Activated naive CD4-positive, alpha-beta T cell treated with anti-CD3 and anti-CD28 coated beads, Interleukin-2, amount 10 ng/mL, durations not matched to agents 7 days and 5 days (primary cell): ENCODE measurements at regions not wholly inside any gene's neighbourhood (a gene's known extent, or its start where the extent isn't known, plus 50 kb on each side); places are given as distances from the start of the nearest gene placed in this dataset.

ENCODE experiments used
- CTCF ChIA-PET: fragments of 350-600 bp; sonication (Branson Sonifier 250); formaldehyde crosslinking; loops from one replicate; lab custom pipeline; 2021; ENCODE audit warnings: antibody characterized with exemption; lab: Charles Lee
- DNase-seq: peaks from one replicate; pipeline ENCODE4 v3.0.0-alpha.2; 2020
- H3K27ac Mint-ChIP-seq: one replicate; pipeline ENCODE4 v1.8.0; 2021; ENCODE audit warnings: mild to moderate bottlenecking, moderate library complexity, mixed read lengths
- H3K27me3 Mint-ChIP-seq: one replicate; pipeline ENCODE4 v1.8.0; 2021; ENCODE audit warnings: mild to moderate bottlenecking, mixed read lengths
- H3K36me3 Mint-ChIP-seq: one replicate; pipeline ENCODE4 v1.8.0; 2021; ENCODE audit warnings: mixed read lengths
- H3K4me1 Mint-ChIP-seq: one replicate; pipeline ENCODE4 v1.8.0; 2021; ENCODE audit warnings: mixed read lengths
- H3K4me3 Mint-ChIP-seq: one replicate; pipeline ENCODE4 v1.8.0; 2021; ENCODE audit warnings: mild to moderate bottlenecking, moderate library complexity, mixed read lengths
- H3K9me3 Mint-ChIP-seq: one replicate; pipeline ENCODE4 v1.8.0; 2021; ENCODE audit warnings: mixed read lengths

DNA sequence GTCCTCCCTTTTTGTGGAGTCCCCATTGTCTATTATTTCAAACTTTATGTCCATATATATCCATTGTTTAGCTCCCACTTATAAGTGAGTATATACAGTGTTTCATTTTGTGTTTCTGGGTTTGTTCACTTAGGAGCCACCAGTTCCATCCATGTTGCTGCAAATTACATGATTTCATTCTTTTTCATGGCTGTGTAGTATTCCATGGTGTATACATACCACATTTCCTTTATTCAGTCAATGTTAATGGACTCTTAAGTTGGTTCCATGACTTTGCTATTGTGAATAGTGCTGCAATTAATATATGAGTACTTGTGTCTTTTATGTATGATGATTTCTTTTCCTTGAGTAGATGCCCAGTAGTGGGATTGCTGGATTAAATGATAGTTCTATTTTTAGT is 329.1 kb downstream of the AR start:
- Mint-ChIP-seq H3K27me3 (no peaks in the 10 kb centered on the region), H3K4me1 (no peaks in the 10 kb centered on the region), H3K9me3 (peaks cover 2% of the 10 kb centered on the region), H3K4me3 (no peak overlapping the region), H3K27ac (no peak overlapping the region), H3K36me3 (no peaks in the 10 kb centered on the region)
- CTCF ChIA-PET = no interaction called here
- no peak for DNase-seq

- Mint-ChIP-seq H3K27me3 (no peaks in the 10 kb centered on the region), H3K27ac (no peak overlapping the region), H3K9me3 (peaks cover 16% of the 10 kb centered on the region), H3K36me3 (no peaks in the 10 kb centered on the region), H3K4me1 (no peaks in the 10 kb centered on the region), H3K4me3 (no peak overlapping the region)
- CTCF ChIA-PET = no interaction called here
- no peak for DNase-seq
Observed at GRCh38 chrX:67892401-67892800, 348.6 kb downstream of the AR start.

GRCh38 chrX:67893931-67894330 is 350.1 kb downstream of the AR start:
- H3K27me3 Mint-ChIP-seq = no peaks in the 10 kb centered on the region
- no peak overlapping the region for H3K4me3 Mint-ChIP-seq
- CTCF ChIA-PET = interaction anchor here (0.6 kb wide), 1 partner anchor 12 kb away, joined by 3 read pairs; no protein-coding TSS in a partner anchor
- H3K36me3 Mint-ChIP-seq = no peaks in the 10 kb centered on the region
- no peaks in the 10 kb centered on the region for H3K4me1 Mint-ChIP-seq
- no peak for DNase-seq
- H3K9me3 Mint-ChIP-seq = peaks cover 11% of the 10 kb centered on the region
- H3K27ac Mint-ChIP-seq = no peak overlapping the region

- Mint-ChIP-seq H3K4me1 (no peaks in the 10 kb centered on the region), H3K27me3 (no peaks in the 10 kb centered on the region), H3K27ac (no peak overlapping the region), H3K36me3 (no peaks in the 10 kb centered on the region), H3K4me3 (no peak overlapping the region), H3K9me3 (peaks cover 4% of the 10 kb centered on the region)
- no peak for DNase-seq
- CTCF ChIA-PET = no interaction called here
Observed at GRCh38 chrX:67917421-67918010, 373.7 kb downstream of the AR start.

DNA sequence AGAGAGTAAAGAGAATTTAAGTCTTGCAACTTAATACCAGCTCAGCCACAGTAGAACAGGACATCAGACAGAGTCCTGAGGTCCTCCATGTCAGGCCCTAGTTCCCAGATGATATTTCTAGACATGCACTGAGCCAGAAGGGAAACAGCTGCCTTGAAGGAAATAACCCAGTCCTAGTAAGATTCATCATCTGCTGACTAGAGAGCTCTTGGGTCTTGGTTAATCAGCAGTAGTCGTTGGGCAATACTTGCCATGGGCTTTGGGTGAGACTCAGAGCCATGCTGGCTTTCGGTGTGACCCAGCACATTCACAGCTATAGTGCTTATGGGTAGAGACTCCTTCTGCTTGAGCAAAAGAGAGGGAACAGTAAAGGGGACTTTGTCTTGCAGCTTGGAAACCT is 379.1 kb downstream of the AR start:
- peaks cover 1% of the 10 kb centered on the region for H3K9me3 Mint-ChIP-seq

GRCh38 chrX:67939270-67939669 is 395.4 kb downstream of the AR start:
- DNase-seq = no peak
- Mint-ChIP-seq H3K27ac (no peak overlapping the region), H3K4me1 (no peaks in the 10 kb centered on the region), H3K9me3 (no peaks in the 10 kb centered on the region), H3K27me3 (no peaks in the 10 kb centered on the region), H3K36me3 (no peaks in the 10 kb centered on the region), H3K4me3 (no peak overlapping the region)
- CTCF ChIA-PET = no interaction called here

More for the DNA sequence above, 379.1 kb downstream of the AR start:
- no peaks in the 10 kb centered on the region for H3K4me1 Mint-ChIP-seq
- CTCF ChIA-PET = no interaction called here
- H3K4me3 Mint-ChIP-seq = no peak overlapping the region
- no peaks in the 10 kb centered on the region for H3K36me3 Mint-ChIP-seq
- DNase-seq = no peak
- H3K27me3 Mint-ChIP-seq = no peaks in the 10 kb centered on the region
- no peak overlapping the region for H3K27ac Mint-ChIP-seq

GRCh38 chrX:67949270-67949669 is 405.4 kb downstream of the AR start:
- CTCF ChIA-PET = no interaction called here
- H3K36me3 Mint-ChIP-seq = no peaks in the 10 kb centered on the region
- DNase-seq = no peak
- no peaks in the 10 kb centered on the region for H3K27me3 Mint-ChIP-seq
- H3K27ac Mint-ChIP-seq = no peak overlapping the region
- peaks cover 3% of the 10 kb centered on the region for H3K9me3 Mint-ChIP-seq
- H3K4me3 Mint-ChIP-seq = no peak overlapping the region
- no peaks in the 10 kb centered on the region for H3K4me1 Mint-ChIP-seq

GRCh38 chrX:67953658-67954057 is 409.8 kb downstream of the AR start:
- Mint-ChIP-seq H3K27me3 (no peaks in the 10 kb centered on the region), H3K4me3 (no peak overlapping the region), H3K36me3 (no peaks in the 10 kb centered on the region), H3K4me1 (no peaks in the 10 kb centered on the region), H3K27ac (no peak overlapping the region), H3K9me3 (peaks cover 3% of the 10 kb centered on the region)
- CTCF ChIA-PET = no interaction called here
- DNase-seq = no peak

GRCh38 chrX:67961516-67961915 is 417.7 kb downstream of the AR start:
- DNase-seq = no peak
- Mint-ChIP-seq H3K4me3 (no peak overlapping the region), H3K36me3 (no peaks in the 10 kb centered on the region), H3K4me1 (no peaks in the 10 kb centered on the region), H3K27me3 (no peaks in the 10 kb centered on the region), H3K9me3 (peaks cover 2% of the 10 kb centered on the region), H3K27ac (no peak overlapping the region)
- CTCF ChIA-PET = no interaction called here
